GM18873 (cell line): ENCODE measurements at regions not wholly inside any gene's neighbourhood (a gene's known extent, or its start where the extent isn't known, plus 50 kb on each side); places are given as distances from the start of the nearest gene placed in this dataset.

Source experiments
- ATAC-seq: cut with Tn5 transposase; IDR thresholded peaks from one replicate; pipeline ENCODE4 v1.9.1; 2021; ENCODE audit warnings: mild to moderate bottlenecking, moderate library complexity, moderate number of reproducible peaks; ENCODE audit not compliant: unreplicated experiment, low FRiP score

GRCh38 chr7:88363249-88363648 is 56.6 kb upstream of the STEAP4 start:
- no peak for ATAC-seq

GRCh38 chr7:88361357-88361756 is 54.7 kb upstream of the STEAP4 start:
- ATAC-seq = no peak

GRCh38 chr7:88358881-88359280 is 52.2 kb upstream of the STEAP4 start:
- no peak for ATAC-seq

GRCh38 chr7:88358526-88358838 is 51.8 kb upstream of the STEAP4 start:
- peak; percentile 5 for ATAC-seq

GRCh38 chr7:88357781-88358525 is 51.3 kb upstream of the STEAP4 start:
- ATAC-seq = peak; percentile 73

GRCh38 chr7:88357294-88357693 is 50.6 kb upstream of the STEAP4 start:
- no peak for ATAC-seq
